OCI-LY3 (cell line): ENCODE measurements at regions not wholly inside any gene's neighbourhood (a gene's known extent, or its start where the extent isn't known, plus 50 kb on each side); places are given as distances from the start of the nearest gene placed in this dataset.

Experiments used
- CTCF ChIP-seq: fragments of 200-600, 300-600 bp; sonication (generic); IDR thresholded peaks from 2 replicates; pipeline ENCODE4 v1.5.1; 2014; ENCODE audit warnings: antibody characterized with exemption, low read length, low read depth
- EZH2phosphoT487 ChIP-seq: fragments of 200-600 bp; shearing (Covaris generic); IDR thresholded peaks from 2 replicates; pipeline ENCODE4 v1.6.1; 2018; ENCODE audit warnings: antibody characterized with exemption, mixed run types, low read depth

- TF ChIP-seq CTCF = no peak
- no peak for TF ChIP-seq EZH2phosphoT487
These were observed 1372.6 kb upstream of the TENM3 start for GRCh38 chr4:180870623-180871022.
